CD14-positive monocyte (primary cell): ENCODE measurements at regions not wholly inside any gene's neighbourhood (a gene's known extent, or its start where the extent isn't known, plus 50 kb on each side); places are given as distances from the start of the nearest gene placed in this dataset.

Experiments
- DNase-seq, 3 donors: peaks; one replicate each; pipeline ENCODE4 v3.0.0-alpha.2; 2011 to 2022
- H2AFZ ChIP-seq: 2 replicates; pipeline ENCODE4 v1.6.0; 2012; ENCODE audit warnings: mild to moderate bottlenecking, low read depth, low read length, inconsistent platforms; ENCODE audit not compliant: insufficient read depth, poor library complexity, severe bottlenecking
- H3K27ac ChIP-seq, 2 donors: 1 replicate in 1 of 2; 2 replicates in 1 of 2; pipeline ENCODE4 v1.5.1; 2012 to 2013; ENCODE audit warnings: low read length in 2 of 2, control low read depth in 1 of 2, inconsistent platforms in 1 of 2, low read depth in 1 of 2, mild to moderate bottlenecking in 1 of 2
- H3K27me3 ChIP-seq, 2 donors: one replicate each; pipeline versions ENCODE4 v1.6.0 to v1.6.1; 2011 to 2013; ENCODE audit warnings: low read length in 2 of 2; ENCODE audit not compliant: control insufficient read depth in 2 of 2, insufficient read depth in 2 of 2
- H3K36me3 ChIP-seq, 2 donors: replicated peaks in 1 of 2; 1 replicate in 1 of 2; 2 replicates in 1 of 2; pipeline versions ENCODE4 v1.5.1 to v1.6.1; 2012 to 2013; ENCODE audit warnings: low read length in 2 of 2, control low read depth in 1 of 2, inconsistent platforms in 1 of 2, mild to moderate bottlenecking in 1 of 2; ENCODE audit not compliant: insufficient read depth in 2 of 2, control insufficient read depth in 1 of 2
- H3K4me1 ChIP-seq, 2 donors: 1 replicate in 1 of 2; 2 replicates in 1 of 2; pipeline versions ENCODE4 v1.5.1 to v1.6.1; 2012 to 2013; ENCODE audit warnings: low read length in 2 of 2, control low read depth in 1 of 2, inconsistent platforms in 1 of 2, mild to moderate bottlenecking in 1 of 2, moderate library complexity in 1 of 2; ENCODE audit not compliant: insufficient read depth in 2 of 2, control insufficient read depth in 1 of 2
- H3K4me2 ChIP-seq: replicated peaks from 2 replicates; pipeline ENCODE3; 2012; ENCODE audit warnings: low read length, moderate library complexity, mild to moderate bottlenecking; ENCODE audit not compliant: poor library complexity, severe bottlenecking; ENCODE audit errors: extremely low read depth
- H3K4me3 ChIP-seq, 3 experiments: fragments of 200-600 bp in 1 of 3; sonication (generic) in 1 of 3; replicated peaks in 1 of 3; 1 replicate in 2 of 3; 2 replicates in 1 of 3; pipeline ENCODE4 v1.5.1; 2011 to 2013; ENCODE audit warnings: low read length in 3 of 3, mild to moderate bottlenecking in 3 of 3, control low read depth in 2 of 3, low read depth in 2 of 3, inconsistent platforms in 1 of 3, moderate library complexity in 1 of 3
- H3K79me2 ChIP-seq: 2 replicates; pipeline ENCODE4 v1.6.0; 2012; ENCODE audit warnings: mild to moderate bottlenecking, control low read depth, inconsistent platforms, low read length, moderate library complexity; ENCODE audit not compliant: insufficient read depth
- H3K9ac ChIP-seq: 2 replicates; pipeline ENCODE4 v1.6.0; 2017; ENCODE audit warnings: low read length, mild to moderate bottlenecking; ENCODE audit not compliant: insufficient read depth, poor library complexity, severe bottlenecking
- H3K9me3 ChIP-seq, 2 donors: replicated peaks in 1 of 2; 1 replicate in 1 of 2; 2 replicates in 1 of 2; pipeline versions ENCODE4 v1.5.1 to v1.6.1; 2012 to 2013; ENCODE audit warnings: low read length in 2 of 2, control low read depth in 1 of 2; ENCODE audit not compliant: control insufficient read depth in 1 of 2, insufficient read depth in 1 of 2
- H4K20me1 ChIP-seq: 2 replicates; pipeline ENCODE4 v1.6.0; 2012; ENCODE audit warnings: mild to moderate bottlenecking, low read length, control low read depth, moderate library complexity; ENCODE audit not compliant: insufficient read depth
- H3K27ac Mint-ChIP-seq, 7 donors: one replicate each; pipeline ENCODE4 v1.8.0; 2020; ENCODE audit warnings: mild to moderate bottlenecking in 7 of 7, mixed read lengths in 7 of 7, moderate library complexity in 6 of 7, inconsistent platforms in 2 of 7
- H3K27me3 Mint-ChIP-seq, 3 donors: one replicate each; pipeline ENCODE4 v1.8.0; 2021 to 2022; ENCODE audit warnings: low read depth in 3 of 3, mild to moderate bottlenecking in 3 of 3, mixed read lengths in 3 of 3, moderate library complexity in 3 of 3, inconsistent platforms in 1 of 3
- H3K36me3 Mint-ChIP-seq, 2 donors: one replicate each; pipeline ENCODE4 v1.8.0; 2020; ENCODE audit warnings: mixed read lengths in 2 of 2, inconsistent platforms in 1 of 2, mild to moderate bottlenecking in 1 of 2
- H3K4me1 Mint-ChIP-seq: one replicate; pipeline ENCODE4 v1.8.0; 2020; ENCODE audit warnings: mild to moderate bottlenecking, mixed read lengths
- H3K4me3 Mint-ChIP-seq, 2 donors: one replicate each; pipeline ENCODE4 v1.8.0; 2020; ENCODE audit warnings: mild to moderate bottlenecking in 2 of 2, mixed read lengths in 2 of 2, moderate library complexity in 1 of 2
- H3K9me3 Mint-ChIP-seq, 7 donors: one replicate each; pipeline ENCODE4 v1.8.0; 2020 to 2022; ENCODE audit warnings: mixed read lengths in 7 of 7, mild to moderate bottlenecking in 6 of 7, moderate library complexity in 6 of 7, inconsistent platforms in 2 of 7
- WGBS: methylation state at CpG from one replicate; pipeline ENCODE4 v1.1.5; 2013; ENCODE audit warnings: missing lambda C conversion rate; ENCODE audit not compliant: insufficient coverage; 5-methylcytosine and 5-hydroxymethylcytosine counted together
- intact Hi-C, 2 donors: fragments of 100-400 bp; cut with micrococcal nuclease; formaldehyde crosslinking; loops; one replicate each; pipeline versions ENCODE4 v1.15.0 to v1.15.1; 2023
- TF ChIP-seq, protein P1 (sequence below): fragments of 200-600 bp; IDR thresholded peaks from one replicate; pipeline ENCODE4 v1.8.0; 2022; ENCODE audit warnings: antibody characterized with exemption, mild to moderate bottlenecking

GRCh38 chr2:236445678-236446077, 123.9 kb upstream of the ACKR3 start:
- Mint-ChIP-seq H3K4me1 (no peaks in the 10 kb centered on the region), H3K4me3 (no peak overlapping the region), H3K9me3 (peaks cover 0 to 13% (median 3%) of the 10 kb centered on the region in 7 donors), H3K27ac (no peak overlapping the region), H3K36me3 (no peaks in the 10 kb centered on the region), H3K27me3 (peaks cover 0 to 7% (median 5%) of the 10 kb centered on the region in 3 donors)
- Histone ChIP-seq H3K4me2 (no peak overlapping the region), H4K20me1 (no peaks in the 10 kb centered on the region), H3K27ac (no peak overlapping the region), H3K36me3 (no peaks in the 10 kb centered on the region), H3K9me3 (peaks cover 0 to 7% of the 10 kb centered on the region in 2 donors), H3K4me3 (no peak overlapping the region), H3K9ac (no peak overlapping the region), H3K79me2 (no peaks in the 10 kb centered on the region), H3K4me1 (no peaks in the 10 kb centered on the region), H2AFZ (no peak overlapping the region), H3K27me3 (no peaks in the 10 kb centered on the region)
- intact Hi-C loops = no loop called here
- 100% methylated on average over 1 of the region's 2 CpGs for WGBS
- DNase-seq = no peak
- TF ChIP-seq, protein P1, sequence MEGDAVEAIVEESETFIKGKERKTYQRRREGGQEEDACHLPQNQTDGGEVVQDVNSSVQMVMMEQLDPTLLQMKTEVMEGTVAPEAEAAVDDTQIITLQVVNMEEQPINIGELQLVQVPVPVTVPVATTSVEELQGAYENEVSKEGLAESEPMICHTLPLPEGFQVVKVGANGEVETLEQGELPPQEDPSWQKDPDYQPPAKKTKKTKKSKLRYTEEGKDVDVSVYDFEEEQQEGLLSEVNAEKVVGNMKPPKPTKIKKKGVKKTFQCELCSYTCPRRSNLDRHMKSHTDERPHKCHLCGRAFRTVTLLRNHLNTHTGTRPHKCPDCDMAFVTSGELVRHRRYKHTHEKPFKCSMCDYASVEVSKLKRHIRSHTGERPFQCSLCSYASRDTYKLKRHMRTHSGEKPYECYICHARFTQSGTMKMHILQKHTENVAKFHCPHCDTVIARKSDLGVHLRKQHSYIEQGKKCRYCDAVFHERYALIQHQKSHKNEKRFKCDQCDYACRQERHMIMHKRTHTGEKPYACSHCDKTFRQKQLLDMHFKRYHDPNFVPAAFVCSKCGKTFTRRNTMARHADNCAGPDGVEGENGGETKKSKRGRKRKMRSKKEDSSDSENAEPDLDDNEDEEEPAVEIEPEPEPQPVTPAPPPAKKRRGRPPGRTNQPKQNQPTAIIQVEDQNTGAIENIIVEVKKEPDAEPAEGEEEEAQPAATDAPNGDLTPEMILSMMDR = no peak

- no peak overlapping the region for H3K9ac ChIP-seq
- Mint-ChIP-seq H3K4me1 (no peaks in the 10 kb centered on the region), H3K27me3 (peaks cover 0 to 5% (median 5%) of the 10 kb centered on the region in 3 donors), H3K36me3 (no peaks in the 10 kb centered on the region), H3K9me3 (peaks cover 0 to 13% (median 3%) of the 10 kb centered on the region in 7 donors), H3K4me3 (no peak overlapping the region), H3K27ac (no peak overlapping the region)
- no peaks in the 10 kb centered on the region for H3K36me3 ChIP-seq
- no peaks in the 10 kb centered on the region for H3K79me2 ChIP-seq
- H4K20me1 ChIP-seq = no peaks in the 10 kb centered on the region
- H3K27me3 ChIP-seq = no peaks in the 10 kb centered on the region
- TF ChIP-seq, protein P1 = no peak
- H3K4me1 ChIP-seq = no peaks in the 10 kb centered on the region
- 98% methylated on average over 8 of the region's 9 CpGs for WGBS
- no peak overlapping the region for H3K4me3 ChIP-seq
- no peak overlapping the region for H2AFZ ChIP-seq
- H3K9me3 ChIP-seq = peaks cover 0 to 7% of the 10 kb centered on the region in 2 donors
- no peak overlapping the region for H3K27ac ChIP-seq
- intact Hi-C loops = no loop called here
- no peak overlapping the region for H3K4me2 ChIP-seq
- no peak for DNase-seq
These were observed 123.1 kb upstream of the ACKR3 start for GRCh38 chr2:236446521-236446920.
